Transverse colon (tissue), 4 donors: ENCODE measurements at regions not wholly inside any gene's neighbourhood (a gene's known extent, or its start where the extent isn't known, plus 50 kb on each side); places are given as distances from the start of the nearest gene placed in this dataset.

ENCODE experiments used
- DNase-seq: peaks from one replicate; pipeline ENCODE4 v3.0.0-alpha.2; 2019
- H3K27ac ChIP-seq, 4 donors: fragments of 200-600 bp; sonication (generic); 2 replicates each; pipeline ENCODE4 v1.5.1; 2016 to 2018; ENCODE audit warnings: inconsistent platforms in 4 of 4
- H3K27me3 ChIP-seq: fragments of 200-600 bp; sonication (generic); 2 replicates; pipeline ENCODE4 v1.5.1; 2017; ENCODE audit warnings: inconsistent platforms
- H3K36me3 ChIP-seq, 4 donors: fragments of 200-600 bp; sonication (generic); 2 replicates each; pipeline ENCODE4 v1.5.1; 2017 to 2019; ENCODE audit warnings: inconsistent platforms in 4 of 4
- H3K4me1 ChIP-seq, 4 donors: fragments of 200-600 bp; sonication (generic); 2 replicates each; pipeline ENCODE4 v1.5.1; 2017 to 2020; ENCODE audit warnings: inconsistent platforms in 4 of 4
- H3K4me3 ChIP-seq, 4 donors: fragments of 200-600 bp; sonication (generic); 1 replicate in 1 of 4; 2 replicates in 3 of 4; pipeline versions ENCODE4 v1.5.1 to v1.6.1; 2017 to 2019; ENCODE audit warnings: inconsistent platforms in 4 of 4
- H3K9me3 ChIP-seq, 2 donors: fragments of 200-600 bp; sonication (generic); 2 replicates each; pipeline ENCODE4 v1.5.1; 2017 to 2019; ENCODE audit warnings: inconsistent platforms in 2 of 2
- EP300 ChIP-seq: sonication (generic); formaldehyde crosslinking; IDR thresholded peaks from one replicate; pipeline ENCODE4 v1.6.1; 2017; ENCODE audit warnings: antibody characterized with exemption, low read depth
- POLR2A ChIP-seq: fragments of 450-650 bp; IDR thresholded peaks from one replicate; pipeline ENCODE4 v1.6.1; 2016; ENCODE audit warnings: antibody characterized with exemption, mild to moderate bottlenecking, moderate library complexity
- POLR2AphosphoS5 ChIP-seq, 3 donors: sonication (generic); formaldehyde crosslinking; IDR thresholded peaks; one replicate each; pipeline ENCODE4 v1.6.1; 2016; ENCODE audit warnings: antibody characterized with exemption in 3 of 3
- WGBS, 2 donors: methylation state at CpG; one replicate each; pipeline ENCODE4 v1.1.5; 2018; ENCODE audit warnings: low coverage in 1 of 2; 5-methylcytosine and 5-hydroxymethylcytosine counted together
- in situ Hi-C, 4 donors: fragments of 200-750 bp; cut with MboI; loops; one replicate each; pipeline versions ENCODE4 v1.15.0 to v1.15.1; 2017; ENCODE audit warnings: low sequenced_read_pairs in 3 of 4, low pct_ligation_motif_present in 1 of 4, low pct_unique_long_range_greater_than_20kb in 1 of 4
- intact Hi-C: fragments of 100-400 bp; cut with DNase I; formaldehyde crosslinking; loops from one replicate; pipeline ENCODE4 v1.15.1; 2023; ENCODE audit warnings: low total_unique reads
- TF ChIP-seq, protein P1 (sequence below), 5 experiments: fragments of 200-600 bp in 3 of 5; fragments of 450-650 bp in 2 of 5; sonication (generic) in 3 of 5; IDR thresholded peaks; 1 replicate in 2 of 5; 2 replicates in 3 of 5; pipeline ENCODE4 v1.5.1; 2016 to 2017; ENCODE audit warnings: antibody characterized with exemption in 5 of 5, inconsistent platforms in 3 of 5, mild to moderate bottlenecking in 2 of 5, moderate library complexity in 1 of 5

DNA sequence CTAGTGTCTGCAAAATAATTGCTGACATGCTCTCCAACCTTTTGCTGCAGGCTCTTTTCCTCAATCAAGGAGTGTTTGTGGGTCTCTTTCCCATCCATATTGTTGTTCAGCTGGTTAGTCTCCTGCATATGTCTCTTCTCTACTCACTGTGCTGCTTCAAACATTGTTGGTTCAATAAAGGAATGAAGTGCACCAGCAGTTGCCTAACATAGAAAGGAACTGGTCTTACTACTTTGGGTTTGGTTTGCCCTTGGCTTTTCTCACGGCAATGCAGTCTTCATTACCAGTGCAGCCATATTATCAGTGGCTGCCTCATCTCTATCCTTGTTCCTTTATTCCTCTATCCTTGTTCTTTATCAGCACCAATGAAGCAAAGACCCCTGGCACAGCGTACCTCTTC lies 169.7 kb upstream of the TPK1 start:
- no peak overlapping the region for H3K27ac ChIP-seq
- no peak overlapping the region for H3K4me3 ChIP-seq
- intact Hi-C loops (no loop called here), in situ Hi-C loops (no loop called here)
- H3K4me1 ChIP-seq, result no peaks in the 10 kb centered on the region
- H3K9me3 ChIP-seq, result no peaks in the 10 kb centered on the region
- H3K36me3 ChIP-seq, result no peaks in the 10 kb centered on the region
- H3K27me3 ChIP-seq, result no peaks in the 10 kb centered on the region
- DNase-seq, result no peak
- whole genome bisulfite sequencing, 2 donors, result 73 to 100% methylated on average over 1 to 2 of the region's 2 CpGs
- TF ChIP-seq POLR2AphosphoS5 (IDR thresholded peaks at IDR 0.05) (no peak), POLR2A (no peak)

- TF ChIP-seq POLR2AphosphoS5 (IDR thresholded peaks at IDR 0.05) (no peak), EP300 (no peak), POLR2A (no peak)
- TF ChIP-seq, protein P1, sequence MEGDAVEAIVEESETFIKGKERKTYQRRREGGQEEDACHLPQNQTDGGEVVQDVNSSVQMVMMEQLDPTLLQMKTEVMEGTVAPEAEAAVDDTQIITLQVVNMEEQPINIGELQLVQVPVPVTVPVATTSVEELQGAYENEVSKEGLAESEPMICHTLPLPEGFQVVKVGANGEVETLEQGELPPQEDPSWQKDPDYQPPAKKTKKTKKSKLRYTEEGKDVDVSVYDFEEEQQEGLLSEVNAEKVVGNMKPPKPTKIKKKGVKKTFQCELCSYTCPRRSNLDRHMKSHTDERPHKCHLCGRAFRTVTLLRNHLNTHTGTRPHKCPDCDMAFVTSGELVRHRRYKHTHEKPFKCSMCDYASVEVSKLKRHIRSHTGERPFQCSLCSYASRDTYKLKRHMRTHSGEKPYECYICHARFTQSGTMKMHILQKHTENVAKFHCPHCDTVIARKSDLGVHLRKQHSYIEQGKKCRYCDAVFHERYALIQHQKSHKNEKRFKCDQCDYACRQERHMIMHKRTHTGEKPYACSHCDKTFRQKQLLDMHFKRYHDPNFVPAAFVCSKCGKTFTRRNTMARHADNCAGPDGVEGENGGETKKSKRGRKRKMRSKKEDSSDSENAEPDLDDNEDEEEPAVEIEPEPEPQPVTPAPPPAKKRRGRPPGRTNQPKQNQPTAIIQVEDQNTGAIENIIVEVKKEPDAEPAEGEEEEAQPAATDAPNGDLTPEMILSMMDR (IDR thresholded peaks at IDR 0.05), result no peak
- H3K27me3 ChIP-seq, result no peaks in the 10 kb centered on the region
- no peak overlapping the region for H3K4me3 ChIP-seq
- no peak for DNase-seq
- no peak overlapping the region for H3K27ac ChIP-seq
- H3K36me3 ChIP-seq, result no peaks in the 10 kb centered on the region
- intact Hi-C loops, result no loop called here
- in situ Hi-C loops, result no loop called here
- no peaks in the 10 kb centered on the region for H3K4me1 ChIP-seq
- H3K9me3 ChIP-seq, result peaks cover 14 to 20% of the 10 kb centered on the region in 2 donors
These were observed 161.7 kb upstream of the TPK1 start for GRCh38 chr7:144997512-144997911.

- H3K4me3 ChIP-seq, result no peak overlapping the region
- no peak for DNase-seq
- TF ChIP-seq POLR2A, result no peak
- TF ChIP-seq POLR2AphosphoS5 (IDR thresholded peaks at IDR 0.05), result no peak
- TF ChIP-seq EP300, result no peak
- TF ChIP-seq, protein P1 (IDR thresholded peaks at IDR 0.05), result no peak
- H3K27ac ChIP-seq, result no peak overlapping the region
- no peaks in the 10 kb centered on the region for H3K4me1 ChIP-seq
- in situ Hi-C loops, result no loop called here
- H3K36me3 ChIP-seq, result no peaks in the 10 kb centered on the region
- 66 to 78% methylated on average over 2 of the region's 2 CpGs for WGBS, 2 donors
- H3K9me3 ChIP-seq, result peaks cover 14 to 20% of the 10 kb centered on the region in 2 donors
- intact Hi-C loops, result no loop called here
- no peaks in the 10 kb centered on the region for H3K27me3 ChIP-seq
These were observed 159.6 kb upstream of the TPK1 start for GRCh38 chr7:144995495-144995894.

GRCh38 chr7:144991041-144991440 lies 155.2 kb upstream of the TPK1 start:
- no peaks in the 10 kb centered on the region for H3K27me3 ChIP-seq
- H3K27ac ChIP-seq, result no peak overlapping the region
- H3K4me3 ChIP-seq, result no peak overlapping the region
- intact Hi-C loops, result no loop called here
- 40 to 59% methylated on average over 2 of the region's 2 CpGs for WGBS, 2 donors
- H3K36me3 ChIP-seq, result no peaks in the 10 kb centered on the region
- H3K9me3 ChIP-seq, result peaks cover 0 to 8% of the 10 kb centered on the region in 2 donors
- TF ChIP-seq EP300, result no peak
- TF ChIP-seq, protein P1 (IDR thresholded peaks at IDR 0.05), result no peak
- no peak for TF ChIP-seq POLR2AphosphoS5 (IDR thresholded peaks at IDR 0.05)
- no peak for TF ChIP-seq POLR2A
- in situ Hi-C loops, result no loop called here
- DNase-seq, result no peak
- H3K4me1 ChIP-seq, result no peaks in the 10 kb centered on the region

GRCh38 chr7:144987686-144988085 lies 151.8 kb upstream of the TPK1 start:
- WGBS, 2 donors, result 79 to 83% methylated on average over 1 of the region's 1 CpG
- in situ Hi-C loops (no loop called here), intact Hi-C loops (no loop called here)

More at GRCh38 chr7:144987686-144988085, 151.8 kb upstream of the TPK1 start:
- Histone ChIP-seq H3K27ac (no peak overlapping the region), H3K36me3 (no peaks in the 10 kb centered on the region), H3K27me3 (no peaks in the 10 kb centered on the region), H3K4me3 (no peak overlapping the region), H3K4me1 (no peaks in the 10 kb centered on the region), H3K9me3 (no peaks in the 10 kb centered on the region)
- no peak for DNase-seq
- no peak for TF ChIP-seq POLR2AphosphoS5 (IDR thresholded peaks at IDR 0.05)
- TF ChIP-seq POLR2A, result no peak
- TF ChIP-seq, protein P1 (IDR thresholded peaks at IDR 0.05), result no peak
- no peak for TF ChIP-seq EP300
